Right ventricle myocardium superior (tissue), 1 donor: ENCODE measurements at regions not wholly inside any gene's neighbourhood (a gene's known extent, or its start where the extent isn't known, plus 50 kb on each side); places are given as distances from the start of the nearest gene placed in this dataset.

Experiments
- ATAC-seq: fragments of 200-7000 bp; cut with Tn5 transposase; one replicate; pipeline ENCODE4 v1.9.1; 2020; ENCODE audit warnings: mild to moderate bottlenecking; ENCODE audit not compliant: poor library complexity
- DNase-seq: peaks from one replicate; pipeline ENCODE4 v3.0.0-alpha.2; 2020
- intact Hi-C: fragments of 100-400 bp; cut with DNase I; formaldehyde crosslinking; loops from one replicate; pipeline ENCODE4 v1.11.2; 2022
- donor health status: DM: no; HTN: yes; CAD: no; lungs with severe emphysema.

GRCh38 chr19:30930941-30931706, 418.1 kb downstream of the TSHZ3 start:
- DNase-seq (no peak), ATAC-seq (no peak)
- intact Hi-C loops = no loop called here

- ATAC-seq (no peak), DNase-seq (no peak)
- intact Hi-C loops = no loop called here
These were observed 421.5 kb downstream of the TSHZ3 start for GRCh38 chr19:30927705-30928104.

- no peak for ATAC-seq
- no peak for DNase-seq
- intact Hi-C loops = no loop called here
These were observed 424.6 kb downstream of the TSHZ3 start for GRCh38 chr19:30924670-30925069.

GRCh38 chr19:30924069-30924636, 425.1 kb downstream of the TSHZ3 start:
- ATAC-seq (no peak), DNase-seq (no peak)
- intact Hi-C loops = no loop called here

DNA sequence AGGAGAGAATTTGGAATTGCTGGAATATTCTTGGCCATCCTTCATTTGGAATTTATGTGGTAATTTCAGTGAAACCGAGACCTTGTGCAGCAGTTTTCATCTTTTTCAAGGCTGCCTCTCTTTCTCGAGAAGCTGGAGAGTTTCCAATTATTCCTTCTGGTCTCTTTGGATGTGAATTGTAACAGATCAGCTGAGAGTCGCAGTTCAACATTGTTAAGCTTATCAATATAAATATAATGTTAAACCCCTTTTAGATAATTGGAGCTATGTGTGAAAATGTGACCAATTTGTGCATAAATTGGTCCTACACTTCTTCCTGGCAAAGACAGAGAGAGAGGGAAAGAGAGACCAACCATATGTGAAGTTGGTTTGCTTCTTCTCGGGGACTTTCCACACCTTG, 425.6 kb downstream of the TSHZ3 start:
- DNase-seq = no peak
- ATAC-seq = no peak
- intact Hi-C loops = no loop called here

DNA sequence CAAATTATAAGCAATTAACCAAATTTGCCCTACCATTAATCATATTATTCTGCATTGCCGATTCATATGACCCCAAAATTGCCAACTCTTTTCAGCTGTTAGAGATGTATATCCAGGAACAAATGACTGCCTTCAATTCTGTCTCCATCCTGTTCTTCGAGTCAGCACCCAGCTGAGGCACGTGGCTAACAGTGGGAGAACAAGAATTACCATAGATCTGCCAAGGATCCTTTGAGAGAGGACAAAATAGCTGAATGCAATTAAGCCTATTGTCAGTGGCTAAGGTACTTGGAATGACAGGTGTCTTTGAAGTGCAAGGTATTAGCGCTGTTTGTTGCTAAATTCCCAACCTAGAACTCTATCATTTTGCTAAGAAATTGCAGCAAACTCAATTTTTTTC, 426.1 kb downstream of the TSHZ3 start:
- intact Hi-C loops = no loop called here
- DNase-seq (no peak), ATAC-seq (no peak)

DNA sequence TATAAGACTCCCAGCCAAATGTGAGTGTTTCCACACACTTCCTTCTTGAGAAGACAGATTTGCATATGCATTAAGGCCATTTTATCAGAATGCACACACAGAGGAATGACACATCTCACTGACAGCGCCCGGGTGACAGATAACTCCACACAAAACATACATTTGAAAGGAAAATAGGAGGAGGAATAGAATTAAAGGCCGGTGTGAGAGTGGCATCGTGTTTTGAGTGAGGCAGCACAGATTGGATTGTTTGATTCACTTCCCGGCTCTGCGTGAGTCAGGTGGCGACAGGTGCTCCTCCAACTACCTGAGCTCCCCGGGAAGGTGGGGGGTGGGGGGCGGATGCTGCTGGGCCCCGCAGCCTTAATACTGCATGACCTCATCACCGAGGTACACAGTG, 429.0 kb downstream of the TSHZ3 start:
- intact Hi-C loops = no loop called here
- DNase-seq (no peak), ATAC-seq (no peak)

DNA sequence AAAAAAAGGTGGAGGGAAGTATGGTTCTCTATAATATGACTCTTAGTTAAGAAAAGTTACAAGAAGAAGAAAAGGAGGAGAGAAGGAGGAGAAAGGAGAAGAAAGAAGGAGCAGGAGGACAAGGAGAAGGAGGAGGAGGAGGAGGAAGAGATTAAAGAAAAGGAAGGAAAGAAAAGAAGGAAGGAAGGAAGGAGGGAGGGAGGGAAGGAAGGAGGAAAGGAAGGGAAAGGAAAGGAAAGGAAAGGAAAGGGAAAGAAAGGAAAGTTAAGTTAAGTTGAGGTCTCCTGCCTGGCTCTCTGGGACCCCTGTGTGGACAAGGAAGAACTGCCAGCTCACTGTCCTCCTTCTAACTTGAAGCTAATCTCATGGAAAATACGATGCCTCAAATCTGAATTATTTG, 429.5 kb downstream of the TSHZ3 start:
- intact Hi-C loops = no loop called here
- ATAC-seq = no peak
- DNase-seq = no peak

GRCh38 chr19:30916238-30916637, 433.0 kb downstream of the TSHZ3 start:
- DNase-seq (no peak), ATAC-seq (no peak)
- intact Hi-C loops = no loop called here

GRCh38 chr19:30911491-30911890, 437.7 kb downstream of the TSHZ3 start:
- DNase-seq (no peak), ATAC-seq (no peak)
- intact Hi-C loops = no loop called here

- intact Hi-C loops = no loop called here
- DNase-seq (no peak), ATAC-seq (no peak)
These were observed 438.6 kb downstream of the TSHZ3 start for GRCh38 chr19:30910485-30911240.

DNA sequence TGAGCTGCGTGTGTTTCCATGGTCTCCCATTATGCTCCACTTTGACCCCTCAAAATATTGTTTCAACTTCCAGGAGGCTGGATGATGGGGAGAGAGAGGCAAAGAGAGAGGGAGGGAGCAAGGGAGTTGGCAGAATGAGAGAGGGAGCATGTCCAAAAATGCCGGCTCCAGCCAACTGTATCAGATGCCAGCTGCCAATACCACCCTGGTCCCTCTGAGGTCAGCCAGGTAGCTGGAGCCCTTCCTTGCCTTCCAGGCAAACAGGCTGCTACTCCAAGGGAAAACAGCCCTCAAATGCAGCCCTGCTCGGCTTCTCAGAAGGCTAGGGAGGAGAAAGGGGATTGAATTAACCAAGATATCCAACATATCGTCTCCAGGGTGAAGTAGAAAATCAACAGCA, 440.0 kb downstream of the TSHZ3 start:
- DNase-seq = no peak
- intact Hi-C loops = no loop called here
- ATAC-seq = no peak

- ATAC-seq (no peak), DNase-seq (no peak)
- intact Hi-C loops = no loop called here
These were observed 440.9 kb downstream of the TSHZ3 start for GRCh38 chr19:30908262-30908771.

DNA sequence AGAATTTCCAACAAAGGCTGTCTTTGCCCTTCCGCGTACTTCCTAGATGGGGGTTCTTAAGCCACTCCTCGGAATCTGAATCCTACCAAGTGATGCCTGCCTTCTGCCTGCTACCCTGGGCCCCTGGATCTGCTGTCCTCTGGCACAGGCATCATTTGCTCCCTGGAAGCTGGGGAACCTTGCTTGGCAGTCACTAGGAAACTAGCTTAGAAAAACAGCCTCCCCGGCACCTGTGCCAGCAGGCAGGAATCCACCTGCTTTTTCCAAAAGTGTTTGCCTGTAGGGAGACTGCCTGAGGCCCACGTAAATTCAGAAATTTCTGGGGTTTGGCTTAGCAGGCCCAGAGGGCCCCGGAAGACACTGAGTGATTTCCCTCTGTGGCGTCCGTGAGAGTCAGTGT, 442.4 kb downstream of the TSHZ3 start:
- DNase-seq (no peak), ATAC-seq (no peak)
- intact Hi-C loops = no loop called here

- DNase-seq (no peak), ATAC-seq (no peak)
These were observed 449.2 kb downstream of the TSHZ3 start for GRCh38 chr19:30900051-30900450.

GRCh38 chr19:30898353-30899103, 450.7 kb downstream of the TSHZ3 start:
- DNase-seq (no peak), ATAC-seq (no peak)
- intact Hi-C loops = no loop called here

More at GRCh38 chr19:30900051-30900450, 449.2 kb downstream of the TSHZ3 start:
- intact Hi-C loops = no loop called here

GRCh38 chr19:30897553-30897952, 451.7 kb downstream of the TSHZ3 start:
- DNase-seq = no peak
- intact Hi-C loops = no loop called here
- no peak for ATAC-seq

DNA sequence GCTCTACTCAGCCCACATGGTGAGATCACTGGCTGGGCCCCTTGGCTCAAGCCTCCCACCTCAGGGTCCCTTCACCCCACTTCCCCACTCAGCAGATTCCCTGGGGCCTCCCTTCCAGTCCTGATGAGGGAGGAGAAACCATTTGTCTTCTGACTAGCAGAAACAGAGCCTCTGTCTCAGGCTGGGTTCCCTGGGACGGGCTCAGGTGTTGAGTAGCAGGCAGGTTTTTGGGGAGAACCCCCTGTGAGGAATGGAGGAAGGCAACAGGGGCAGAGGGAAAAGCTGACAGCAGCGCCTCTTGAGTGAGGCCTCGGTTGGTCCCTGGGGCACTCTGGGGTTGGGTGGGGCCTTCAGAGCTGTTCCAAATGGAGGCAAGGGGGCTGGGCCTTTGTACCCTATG, 452.2 kb downstream of the TSHZ3 start:
- DNase-seq = no peak
- intact Hi-C loops = no loop called here

DNA sequence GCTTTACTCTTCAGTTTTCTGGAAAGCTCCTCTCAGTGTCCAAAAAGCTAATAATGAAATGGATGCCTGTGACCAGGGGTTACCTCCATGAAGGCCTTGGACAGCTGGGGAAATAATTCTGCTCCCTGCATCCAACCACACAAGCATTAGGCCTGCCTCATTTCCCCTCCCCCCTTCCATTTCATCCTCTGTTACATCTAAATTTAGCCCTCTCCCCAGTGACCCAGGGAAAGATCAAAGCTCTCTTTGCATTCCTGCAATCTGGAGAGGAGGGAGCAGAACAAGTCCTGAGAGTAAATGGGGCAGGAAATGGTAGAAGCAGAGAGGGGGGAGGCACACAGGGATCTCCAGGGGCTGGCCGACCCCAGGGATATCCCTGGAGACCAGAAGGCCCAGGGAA, 452.7 kb downstream of the TSHZ3 start:
- intact Hi-C loops = no loop called here
- ATAC-seq (peak; percentile 90), DNase-seq (no peak)

More for the DNA sequence above, 452.2 kb downstream of the TSHZ3 start:
- no peak for ATAC-seq
